ENCODE measurements at regions not wholly inside any gene's neighbourhood (a gene's known extent, or its start where the extent isn't known, plus 50 kb on each side); places are given as distances from the start of the nearest gene placed in this dataset.

DNA sequence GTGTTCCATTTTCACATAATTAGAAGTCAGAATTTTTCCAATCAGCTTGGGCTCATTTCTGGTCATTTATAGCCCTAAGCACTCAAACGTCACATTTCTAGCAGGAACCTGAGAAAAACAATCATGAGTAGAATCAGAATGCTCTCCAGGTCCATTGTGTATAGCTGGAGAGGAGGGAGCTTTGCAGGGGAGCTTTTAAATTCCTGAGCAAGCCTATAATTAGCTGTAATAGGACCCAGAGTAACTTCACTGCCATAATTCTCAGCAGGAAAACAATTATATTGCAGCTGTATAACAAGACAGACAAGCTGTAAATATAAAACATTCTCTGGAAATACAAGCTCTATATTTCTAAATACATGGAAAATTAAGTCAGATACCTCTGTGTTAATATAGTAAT lies 637.6 kb upstream of the SGCD start (continued):
- TF ChIP-seq, protein P1, sequence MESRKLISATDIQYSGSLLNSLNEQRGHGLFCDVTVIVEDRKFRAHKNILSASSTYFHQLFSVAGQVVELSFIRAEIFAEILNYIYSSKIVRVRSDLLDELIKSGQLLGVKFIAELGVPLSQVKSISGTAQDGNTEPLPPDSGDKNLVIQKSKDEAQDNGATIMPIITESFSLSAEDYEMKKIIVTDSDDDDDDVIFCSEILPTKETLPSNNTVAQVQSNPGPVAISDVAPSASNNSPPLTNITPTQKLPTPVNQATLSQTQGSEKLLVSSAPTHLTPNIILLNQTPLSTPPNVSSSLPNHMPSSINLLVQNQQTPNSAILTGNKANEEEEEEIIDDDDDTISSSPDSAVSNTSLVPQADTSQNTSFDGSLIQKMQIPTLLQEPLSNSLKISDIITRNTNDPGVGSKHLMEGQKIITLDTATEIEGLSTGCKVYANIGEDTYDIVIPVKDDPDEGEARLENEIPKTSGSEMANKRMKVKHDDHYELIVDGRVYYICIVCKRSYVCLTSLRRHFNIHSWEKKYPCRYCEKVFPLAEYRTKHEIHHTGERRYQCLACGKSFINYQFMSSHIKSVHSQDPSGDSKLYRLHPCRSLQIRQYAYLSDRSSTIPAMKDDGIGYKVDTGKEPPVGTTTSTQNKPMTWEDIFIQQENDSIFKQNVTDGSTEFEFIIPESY (IDR thresholded peaks at IDR 0.05): no peak

DNA sequence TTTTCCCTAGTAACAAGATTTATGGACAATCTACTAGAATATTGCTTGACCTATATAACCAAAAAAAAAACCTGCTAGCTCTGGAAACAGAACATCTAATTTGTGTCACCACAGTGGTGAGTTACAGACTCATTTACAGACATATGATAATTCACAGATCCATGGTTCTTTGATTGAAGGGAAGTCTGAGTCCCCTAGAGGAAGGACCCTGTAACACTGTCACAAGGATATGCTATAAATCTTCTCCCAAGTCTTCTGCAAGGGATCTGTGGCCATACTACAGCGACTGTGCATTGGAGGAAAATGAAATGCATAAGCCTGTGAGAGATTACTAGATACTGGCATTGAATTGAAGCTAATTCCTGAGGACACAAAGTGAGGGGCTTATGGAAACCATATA lies 630.6 kb upstream of the SGCD start:
- no peaks in the 10 kb centered on the region for H3K36me3 ChIP-seq (ENCODE audit: control insufficient read depth in 4 of 4, insufficient read depth in 3 of 4, low read depth in 1 of 4, low read length in 3 of 4)
- peaks cover 3 to 9% (median 7%) of the 10 kb centered on the region in 4 donors for H3K9me3 ChIP-seq (ENCODE audit: control insufficient read depth in 4 of 4, low read length in 3 of 4)
- no peak overlapping the region for H3K27ac ChIP-seq (ENCODE audit: low read depth in 1 of 2, low read length in 2 of 2)
- no peak overlapping the region for H3K9ac ChIP-seq (ENCODE audit: low read depth in 1 of 2, low read length in 2 of 2)
- H3K4me3 ChIP-seq (ENCODE audit: low read depth in 1 of 3, low read length in 3 of 3): no peak overlapping the region
- H3K4me1 ChIP-seq (ENCODE audit: control insufficient read depth in 4 of 4, insufficient read depth in 4 of 4, low read length in 3 of 4): no peaks in the 10 kb centered on the region
- no peak for DNase-seq (ENCODE audit: low spot score)
- no peaks in the 10 kb centered on the region for H3K27me3 ChIP-seq (ENCODE audit: control insufficient read depth in 4 of 4, insufficient read depth in 4 of 4, low read length in 3 of 4)
- 48% methylated on average over 1 of the region's 1 CpG for WGBS
- TF ChIP-seq YY1 (IDR thresholded peaks at IDR 0.05): no peak
- no peak for TF ChIP-seq SP1 (IDR thresholded peaks at IDR 0.05)
- TF ChIP-seq, protein P2, sequence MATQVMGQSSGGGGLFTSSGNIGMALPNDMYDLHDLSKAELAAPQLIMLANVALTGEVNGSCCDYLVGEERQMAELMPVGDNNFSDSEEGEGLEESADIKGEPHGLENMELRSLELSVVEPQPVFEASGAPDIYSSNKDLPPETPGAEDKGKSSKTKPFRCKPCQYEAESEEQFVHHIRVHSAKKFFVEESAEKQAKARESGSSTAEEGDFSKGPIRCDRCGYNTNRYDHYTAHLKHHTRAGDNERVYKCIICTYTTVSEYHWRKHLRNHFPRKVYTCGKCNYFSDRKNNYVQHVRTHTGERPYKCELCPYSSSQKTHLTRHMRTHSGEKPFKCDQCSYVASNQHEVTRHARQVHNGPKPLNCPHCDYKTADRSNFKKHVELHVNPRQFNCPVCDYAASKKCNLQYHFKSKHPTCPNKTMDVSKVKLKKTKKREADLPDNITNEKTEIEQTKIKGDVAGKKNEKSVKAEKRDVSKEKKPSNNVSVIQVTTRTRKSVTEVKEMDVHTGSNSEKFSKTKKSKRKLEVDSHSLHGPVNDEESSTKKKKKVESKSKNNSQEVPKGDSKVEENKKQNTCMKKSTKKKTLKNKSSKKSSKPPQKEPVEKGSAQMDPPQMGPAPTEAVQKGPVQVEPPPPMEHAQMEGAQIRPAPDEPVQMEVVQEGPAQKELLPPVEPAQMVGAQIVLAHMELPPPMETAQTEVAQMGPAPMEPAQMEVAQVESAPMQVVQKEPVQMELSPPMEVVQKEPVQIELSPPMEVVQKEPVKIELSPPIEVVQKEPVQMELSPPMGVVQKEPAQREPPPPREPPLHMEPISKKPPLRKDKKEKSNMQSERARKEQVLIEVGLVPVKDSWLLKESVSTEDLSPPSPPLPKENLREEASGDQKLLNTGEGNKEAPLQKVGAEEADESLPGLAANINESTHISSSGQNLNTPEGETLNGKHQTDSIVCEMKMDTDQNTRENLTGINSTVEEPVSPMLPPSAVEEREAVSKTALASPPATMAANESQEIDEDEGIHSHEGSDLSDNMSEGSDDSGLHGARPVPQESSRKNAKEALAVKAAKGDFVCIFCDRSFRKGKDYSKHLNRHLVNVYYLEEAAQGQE (IDR thresholded peaks at IDR 0.05): no peak
- TF ChIP-seq, protein P3, sequence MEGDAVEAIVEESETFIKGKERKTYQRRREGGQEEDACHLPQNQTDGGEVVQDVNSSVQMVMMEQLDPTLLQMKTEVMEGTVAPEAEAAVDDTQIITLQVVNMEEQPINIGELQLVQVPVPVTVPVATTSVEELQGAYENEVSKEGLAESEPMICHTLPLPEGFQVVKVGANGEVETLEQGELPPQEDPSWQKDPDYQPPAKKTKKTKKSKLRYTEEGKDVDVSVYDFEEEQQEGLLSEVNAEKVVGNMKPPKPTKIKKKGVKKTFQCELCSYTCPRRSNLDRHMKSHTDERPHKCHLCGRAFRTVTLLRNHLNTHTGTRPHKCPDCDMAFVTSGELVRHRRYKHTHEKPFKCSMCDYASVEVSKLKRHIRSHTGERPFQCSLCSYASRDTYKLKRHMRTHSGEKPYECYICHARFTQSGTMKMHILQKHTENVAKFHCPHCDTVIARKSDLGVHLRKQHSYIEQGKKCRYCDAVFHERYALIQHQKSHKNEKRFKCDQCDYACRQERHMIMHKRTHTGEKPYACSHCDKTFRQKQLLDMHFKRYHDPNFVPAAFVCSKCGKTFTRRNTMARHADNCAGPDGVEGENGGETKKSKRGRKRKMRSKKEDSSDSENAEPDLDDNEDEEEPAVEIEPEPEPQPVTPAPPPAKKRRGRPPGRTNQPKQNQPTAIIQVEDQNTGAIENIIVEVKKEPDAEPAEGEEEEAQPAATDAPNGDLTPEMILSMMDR (IDR thresholded peaks at IDR 0.05; ENCODE audit: low read depth, low read length, missing input control): no peak
- TF ChIP-seq TAF1 (conservative IDR thresholded peaks at IDR 0.05): no peak
- TF ChIP-seq, protein P4, sequence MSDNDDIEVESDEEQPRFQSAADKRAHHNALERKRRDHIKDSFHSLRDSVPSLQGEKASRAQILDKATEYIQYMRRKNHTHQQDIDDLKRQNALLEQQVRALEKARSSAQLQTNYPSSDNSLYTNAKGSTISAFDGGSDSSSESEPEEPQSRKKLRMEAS (IDR thresholded peaks at IDR 0.05): no peak
- TF ChIP-seq HNF4G (IDR thresholded peaks at IDR 0.05): no peak
- no peak for TF ChIP-seq NR2F2 (IDR thresholded peaks at IDR 0.05)
- TF ChIP-seq HNF4A (conservative IDR thresholded peaks at IDR 0.05): no peak
- no peak for TF ChIP-seq FOXA2 (IDR thresholded peaks at IDR 0.05)
- TF ChIP-seq EGR1 (IDR thresholded peaks at IDR 0.05; ENCODE audit: low read depth in 2 of 2): no peak
- TF ChIP-seq GABPA (IDR thresholded peaks at IDR 0.05 in 1 of 2, conservative IDR thresholded peaks at IDR 0.05 in 1 of 2): no peak
- no peak for TF ChIP-seq JUND (IDR thresholded peaks at IDR 0.05)
- no peak for TF ChIP-seq FOXA1 (IDR thresholded peaks at IDR 0.05)
- no peak for TF ChIP-seq RXRA (IDR thresholded peaks at IDR 0.05)
- no peak for TF ChIP-seq RAD21 (IDR thresholded peaks at IDR 0.05)
- TF ChIP-seq, protein P1 (IDR thresholded peaks at IDR 0.05): no peak

Measured in liver (tissue), 8 donors.